ENCODE measurements at regions not wholly inside any gene's neighbourhood (a gene's known extent, or its start where the extent isn't known, plus 50 kb on each side); places are given as distances from the start of the nearest gene placed in this dataset.
"Not testable (repeated sequence)": the region's sequence is repeated elsewhere in the genome, so short reads cannot be mapped to it uniquely, and the experiment has no call there.

DNA sequence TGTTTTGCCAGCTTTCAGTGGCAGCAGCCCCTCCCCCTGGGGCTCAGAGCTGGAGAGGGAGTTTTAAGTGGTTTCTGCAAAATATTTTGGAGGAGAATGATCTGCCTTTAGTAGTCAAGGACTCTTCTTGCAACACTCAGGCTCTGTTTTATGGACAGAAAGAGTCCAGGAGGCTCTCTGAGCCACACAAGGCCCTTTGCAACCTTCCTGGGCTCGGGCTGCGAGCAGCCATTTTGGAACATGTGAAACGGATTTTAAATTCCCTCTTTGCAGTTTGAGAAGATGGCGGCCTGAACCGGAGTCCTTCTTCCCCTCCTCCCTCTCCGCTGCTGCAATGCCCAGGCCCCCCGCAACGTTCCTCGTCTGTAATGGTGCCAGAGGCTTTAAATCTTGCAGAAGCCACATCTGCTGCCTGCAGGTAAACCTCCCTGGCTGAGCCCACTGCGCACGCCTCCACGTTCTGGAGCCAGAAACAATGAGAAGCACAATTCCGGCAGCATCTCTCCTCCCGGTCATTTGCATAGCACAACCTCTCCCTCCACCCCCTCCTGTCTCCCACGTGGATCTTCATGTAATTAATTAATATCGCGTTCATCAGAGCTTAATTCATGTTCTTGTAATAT lies 386.1 kb downstream of the SEC14L1 start:
- DNase-seq (ENCODE audit: low spot score) = peak; percentile 34
- intact Hi-C loops (cut with DNase I) = no loop called here

DNA sequence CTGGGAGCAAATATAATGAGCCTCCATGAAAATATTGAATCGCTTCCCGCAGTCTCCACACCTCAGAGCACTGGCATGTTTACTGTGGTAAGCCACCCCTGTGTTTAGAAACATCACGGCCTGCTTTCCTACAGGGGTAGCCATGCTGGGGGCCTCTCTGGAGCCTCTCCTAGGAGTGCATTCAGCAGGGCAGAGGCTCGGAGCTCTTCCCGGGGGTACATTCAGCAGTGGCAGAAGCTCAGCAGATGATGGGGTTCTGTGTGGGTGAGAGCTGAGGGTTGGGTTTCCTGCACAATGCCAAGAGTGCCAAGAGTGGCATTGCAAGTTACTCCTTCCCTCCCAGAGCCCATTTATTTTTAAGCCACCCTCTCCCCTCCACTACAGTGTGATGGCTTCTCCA lies 386.6 kb downstream of the SEC14L1 start:
- intact Hi-C loops (cut with DNase I) = no loop called here
- peak; percentile 36 for DNase-seq (ENCODE audit: low spot score)

DNA sequence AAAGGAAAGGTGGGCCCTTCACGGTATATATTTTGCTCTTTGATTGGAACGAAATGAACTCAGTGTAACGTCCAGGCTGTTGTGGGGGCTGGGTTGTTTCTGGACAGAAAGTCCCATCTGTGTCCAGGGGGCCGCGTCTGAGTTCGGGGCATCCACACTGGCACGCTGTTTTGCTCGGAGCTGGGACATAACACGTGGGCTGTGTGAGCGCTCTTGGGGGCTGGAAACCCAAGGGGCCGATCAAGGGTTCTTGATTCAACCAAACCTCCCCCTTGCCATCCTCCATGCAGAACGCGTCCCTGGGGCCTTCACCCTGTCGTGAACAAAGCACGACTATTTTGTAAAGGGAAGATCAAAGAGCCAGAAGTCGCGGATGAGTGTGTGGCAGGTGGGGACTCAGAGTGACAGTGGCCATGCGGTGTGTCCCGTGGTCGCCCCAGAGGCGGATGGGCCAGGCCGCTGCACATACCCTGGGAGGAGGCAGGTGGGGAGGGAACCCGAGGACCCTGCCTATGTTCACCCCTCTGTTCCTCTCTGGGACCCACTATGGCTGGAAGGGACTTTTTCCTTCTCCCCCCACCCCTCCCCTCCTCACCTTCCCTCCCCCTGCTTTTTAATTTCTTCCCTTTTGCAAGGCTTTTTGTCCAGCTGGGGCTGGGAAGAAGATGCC lies 387.2 kb downstream of the SEC14L1 start:
- intact Hi-C loops (cut with DNase I) = no loop called here
- peak; percentile 76 for DNase-seq (ENCODE audit: low spot score)

DNA sequence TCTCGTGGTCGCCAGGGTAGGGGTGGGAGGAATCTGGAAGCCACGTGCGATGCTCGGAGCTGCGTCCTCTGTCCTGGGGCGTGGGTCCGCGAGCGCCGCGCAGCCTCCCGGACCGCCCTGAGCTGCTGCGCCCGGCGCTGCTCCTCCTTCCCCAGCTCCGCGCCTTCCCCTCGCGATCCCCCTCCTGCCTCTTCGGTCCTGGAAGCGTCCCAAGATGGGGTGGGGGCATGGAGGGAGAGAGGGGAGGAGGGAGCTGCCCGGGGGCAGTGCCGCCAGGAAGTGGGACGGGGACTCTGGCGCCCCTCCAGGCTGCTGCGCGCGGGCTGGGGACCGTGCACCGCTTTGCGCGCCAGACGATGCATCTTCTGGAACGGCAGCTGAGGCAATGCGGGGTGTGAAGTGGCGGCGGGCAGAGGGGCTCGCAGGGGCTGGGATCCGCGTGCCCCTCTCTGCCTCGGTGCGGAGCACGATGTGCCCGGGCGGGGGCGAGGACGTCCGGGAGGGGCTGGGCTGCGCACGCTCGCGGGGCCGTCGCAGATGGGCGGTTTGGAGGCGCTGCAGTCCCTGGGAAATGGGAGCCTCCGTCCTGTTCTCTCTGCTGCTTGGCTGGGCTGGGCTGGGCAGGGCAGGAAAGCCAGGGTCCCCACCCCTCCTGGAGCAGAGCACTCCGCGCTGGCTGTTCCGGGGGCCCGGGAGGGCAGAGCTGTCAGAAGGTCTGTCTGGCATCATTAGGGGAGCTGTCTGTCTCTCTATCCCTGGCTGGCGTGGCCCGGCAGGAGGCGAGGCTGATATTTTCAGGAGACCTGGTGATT lies 388.0 kb downstream of the SEC14L1 start:
- peak; percentile 77 for DNase-seq (ENCODE audit: low spot score)
- intact Hi-C loops (cut with DNase I) = no loop called here

DNA sequence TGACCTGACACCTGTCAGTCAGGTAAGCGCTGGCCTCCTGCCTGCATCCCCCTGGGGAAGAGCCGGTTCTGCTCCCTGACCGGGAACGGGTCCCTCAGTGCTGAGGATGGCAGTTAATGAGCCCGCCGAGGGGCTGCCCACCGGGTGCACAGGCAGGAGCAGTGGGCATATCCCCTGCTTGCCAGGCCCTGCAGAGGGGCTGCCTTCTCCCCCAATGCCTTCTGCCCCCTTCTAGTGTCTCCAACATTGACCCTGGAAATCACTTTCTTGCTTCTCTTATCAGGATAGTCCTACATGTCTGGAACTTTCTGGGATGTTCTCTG lies 388.5 kb downstream of the SEC14L1 start:
- no peak for DNase-seq (ENCODE audit: low spot score)
- intact Hi-C loops (cut with DNase I) = no loop called here

DNA sequence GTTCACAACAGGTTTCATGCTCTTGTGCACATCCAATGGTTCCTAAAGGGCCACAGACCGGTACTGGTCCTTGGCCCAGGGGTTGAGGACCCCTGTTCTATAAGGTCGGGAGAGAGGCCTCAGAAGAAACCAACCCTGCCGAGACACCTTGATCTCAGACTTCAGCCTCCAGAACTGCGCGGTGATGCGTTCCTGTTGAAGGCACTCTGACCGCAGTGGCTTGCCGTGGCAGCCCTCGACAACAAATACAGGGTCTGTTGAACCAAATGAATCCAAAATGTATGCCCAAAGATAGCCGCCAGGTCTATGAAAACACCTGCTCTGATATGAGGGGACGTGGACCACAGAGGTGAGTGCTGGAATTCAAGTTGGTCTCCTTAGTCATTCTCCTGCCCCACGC lies 389.8 kb downstream of the SEC14L1 start:
- intact Hi-C loops (cut with DNase I) = no loop called here
- DNase-seq (ENCODE audit: low spot score) = peak; percentile 43

DNA sequence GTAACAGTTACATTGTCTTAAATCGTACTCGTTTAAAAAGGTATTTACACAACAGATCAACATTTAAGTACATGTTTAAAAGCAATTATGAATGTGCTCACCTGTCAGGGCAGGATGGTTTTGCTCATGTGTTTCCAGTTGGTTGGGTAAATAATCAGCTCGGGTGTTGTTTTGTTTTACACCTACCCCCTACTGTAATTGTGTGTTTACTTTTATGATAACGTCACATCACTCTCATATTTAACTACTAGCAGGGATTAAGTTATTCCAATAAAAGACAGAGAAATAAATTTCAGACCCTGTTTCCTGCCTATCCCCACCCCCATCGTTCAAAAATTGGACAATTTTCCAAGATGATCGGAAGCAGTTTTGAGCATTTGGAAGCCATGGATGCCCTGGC lies 390.2 kb downstream of the SEC14L1 start:
- intact Hi-C loops (cut with DNase I) = no loop called here
- no peak for DNase-seq (ENCODE audit: low spot score)

DNA sequence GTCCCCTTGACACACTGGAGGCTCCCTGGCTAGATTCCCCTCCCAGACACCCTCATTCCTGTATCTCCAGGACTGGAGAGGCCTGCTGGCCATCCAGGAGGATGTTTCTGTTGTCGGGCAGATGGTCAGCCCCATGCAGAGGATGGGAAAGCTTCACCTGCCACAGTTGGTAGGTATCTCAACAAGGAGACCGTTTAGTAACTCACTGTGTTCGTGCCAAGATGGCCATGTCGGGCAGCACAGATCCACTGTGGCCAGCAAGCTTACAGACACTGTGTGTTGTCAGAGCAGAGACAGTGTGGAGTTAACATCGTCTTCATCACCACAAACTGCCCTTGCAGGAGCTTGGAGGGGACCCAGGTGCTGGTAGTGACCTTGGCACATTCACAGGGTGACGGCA lies 390.9 kb downstream of the SEC14L1 start:
- no peak for DNase-seq (ENCODE audit: low spot score)
- intact Hi-C loops (cut with DNase I) = no loop called here

DNA sequence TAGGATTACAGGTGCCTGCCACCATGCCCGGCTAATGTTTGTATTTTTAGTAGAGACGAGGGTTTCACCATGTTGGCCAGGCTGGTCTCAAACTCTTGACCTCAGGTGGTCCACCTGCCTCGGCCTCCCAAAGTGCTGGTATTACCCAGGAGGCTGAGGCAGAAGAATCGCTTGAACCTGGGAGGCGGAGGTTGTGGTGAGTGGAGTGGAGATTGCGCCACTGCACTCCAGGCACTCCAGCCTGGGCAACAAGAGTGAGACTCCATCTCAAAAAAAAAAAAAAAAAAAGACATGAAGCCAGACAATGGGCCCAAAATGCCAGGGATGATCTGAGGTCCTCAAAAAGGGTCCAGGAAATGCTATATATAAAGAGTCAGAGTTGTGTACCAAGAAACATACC lies 392.9 kb downstream of the SEC14L1 start:
- peak; percentile 32 for DNase-seq (ENCODE audit: low spot score)
- intact Hi-C loops (cut with DNase I) = not testable (repeated sequence)

DNA sequence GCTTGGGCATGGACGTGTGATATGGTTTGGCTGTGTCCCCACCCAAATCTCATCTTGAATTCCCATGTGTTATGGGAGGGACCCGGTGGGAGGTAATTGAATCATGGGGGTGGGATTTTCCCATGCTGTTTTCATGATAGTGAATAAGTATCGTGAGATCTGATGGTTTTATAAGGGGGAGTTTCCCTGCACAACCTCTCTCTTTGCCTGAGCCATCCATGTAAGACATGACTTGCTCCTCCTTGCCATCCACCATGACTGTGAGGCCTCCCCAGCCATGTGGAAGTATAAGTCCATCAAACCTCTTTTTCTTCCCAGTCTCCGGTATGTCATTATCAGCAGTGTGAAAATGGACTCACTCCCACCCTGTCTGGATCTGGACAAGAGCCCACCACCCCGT lies 393.4 kb downstream of the SEC14L1 start:
- intact Hi-C loops (cut with DNase I) = no loop called here
- no peak for DNase-seq (ENCODE audit: low spot score)

DNA sequence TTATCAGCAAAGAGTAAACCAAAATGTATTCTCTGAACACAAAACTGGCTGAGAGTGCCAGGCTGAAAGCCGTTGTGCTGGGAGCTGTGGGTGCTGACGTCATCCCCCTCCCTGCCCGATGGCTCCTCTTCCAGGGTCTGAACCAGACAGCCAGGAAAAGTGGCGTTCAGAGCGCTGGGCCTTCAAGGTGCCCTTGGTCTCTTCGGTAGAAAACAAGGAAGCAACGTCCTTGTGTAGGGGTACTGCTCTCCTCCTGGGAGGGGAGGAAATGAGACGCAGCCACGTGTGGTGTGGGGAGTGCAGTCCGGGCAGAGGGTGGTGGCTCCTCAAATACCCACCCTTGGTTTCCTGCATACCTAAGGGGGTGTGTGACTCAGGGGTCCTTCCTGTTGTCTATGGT lies 394.7 kb downstream of the SEC14L1 start:
- intact Hi-C loops (cut with DNase I) = no loop called here

DNA sequence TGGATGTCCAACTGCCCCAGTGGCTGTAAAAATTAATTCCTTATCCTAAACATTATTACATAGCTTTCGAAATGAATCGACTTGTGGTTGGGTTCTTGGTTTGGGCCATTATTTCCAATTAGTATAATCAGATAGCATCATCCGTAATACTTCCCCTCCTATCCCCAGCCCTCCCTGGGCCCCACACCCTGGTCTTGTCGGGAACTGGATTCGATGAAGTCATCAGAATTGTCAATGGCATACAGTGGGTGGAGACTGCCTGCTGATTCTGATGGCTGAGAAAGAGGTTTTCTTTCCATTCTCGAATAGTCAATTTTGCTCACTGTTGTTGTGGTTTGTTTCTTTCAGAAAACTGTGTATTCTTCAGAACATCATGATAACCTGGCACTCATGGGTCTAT lies 395.1 kb downstream of the SEC14L1 start:
- intact Hi-C loops (cut with DNase I) = no loop called here
- DNase-seq (ENCODE audit: low spot score) = peak; percentile 62

More for the DNA sequence above, 394.7 kb downstream of the SEC14L1 start:
- peak; percentile 79 for DNase-seq (ENCODE audit: low spot score)

DNA sequence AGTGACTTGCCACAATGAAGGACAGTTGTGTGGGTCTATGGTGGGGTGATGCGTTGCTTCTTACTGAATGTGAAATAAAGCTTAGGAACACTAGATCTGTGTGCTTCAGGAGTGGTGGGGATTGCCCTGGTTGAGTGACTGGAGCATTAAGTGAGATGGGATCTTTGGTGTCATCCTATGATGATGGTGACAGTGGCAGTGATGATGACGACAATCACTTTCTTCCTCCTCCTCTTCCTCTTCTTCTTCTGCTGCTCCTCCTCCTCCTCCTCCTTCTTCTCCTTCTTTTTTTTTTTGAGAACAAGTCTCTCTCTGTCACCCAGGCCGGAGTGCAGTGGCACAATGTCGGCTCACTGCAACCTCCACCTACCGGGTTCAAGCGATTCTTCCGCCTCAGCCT lies 396.8 kb downstream of the SEC14L1 start:
- DNase-seq (ENCODE audit: low spot score) = peak; percentile 5
- intact Hi-C loops (cut with DNase I) = no loop called here

DNA sequence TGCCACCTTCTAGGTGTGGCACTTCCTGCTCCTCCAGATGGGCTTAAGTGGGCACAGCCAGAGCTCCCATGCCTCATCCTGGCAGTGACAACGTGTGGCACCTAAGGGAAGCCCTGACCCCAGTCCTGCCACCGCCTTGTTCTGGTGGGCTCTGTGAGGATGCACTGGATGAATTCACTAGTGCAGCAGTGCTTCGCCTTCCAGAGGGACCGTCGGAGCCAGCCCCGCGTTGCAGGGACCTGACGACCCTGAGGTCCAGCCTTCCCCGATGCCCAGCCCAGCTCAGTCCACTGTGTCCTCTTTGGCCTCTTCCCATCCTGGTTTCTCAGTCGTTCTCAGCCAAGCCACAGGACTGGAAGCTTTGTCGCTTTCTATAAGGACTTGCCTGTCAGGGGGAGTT lies 399.8 kb downstream of the SEC14L1 start:
- peak; percentile 79 for DNase-seq (ENCODE audit: low spot score)
- intact Hi-C loops (cut with DNase I) = loop anchor here (5.0 to 10.0 kb wide), 2 partner anchors 214 to 477 kb away; no protein-coding TSS in a partner anchor

DNA sequence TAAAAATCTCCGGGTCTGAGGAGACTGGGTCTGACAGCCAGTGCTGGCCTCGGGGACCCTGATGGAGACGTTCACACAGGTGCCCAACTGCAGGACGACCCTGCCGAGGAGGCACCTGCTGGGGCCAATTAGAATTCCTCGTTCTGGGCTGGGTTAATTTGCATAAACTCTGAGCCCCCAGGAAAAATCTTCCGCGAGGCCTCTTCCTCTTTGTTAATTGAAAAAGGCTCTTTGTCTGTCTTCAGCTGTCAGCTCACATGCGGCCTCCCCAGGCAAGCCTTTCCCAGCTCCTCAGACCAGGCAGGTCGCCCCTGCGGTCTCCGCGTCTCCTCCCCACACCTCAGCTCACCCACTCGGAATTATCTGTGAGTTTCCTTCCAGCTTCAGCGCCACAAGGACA lies 400.2 kb downstream of the SEC14L1 start:
- intact Hi-C loops (cut with DNase I) = loop anchor here (5.0 to 10.0 kb wide), 2 partner anchors 214 to 476 kb away; no protein-coding TSS in a partner anchor
- DNase-seq (ENCODE audit: low spot score) = peak; percentile 65

DNA sequence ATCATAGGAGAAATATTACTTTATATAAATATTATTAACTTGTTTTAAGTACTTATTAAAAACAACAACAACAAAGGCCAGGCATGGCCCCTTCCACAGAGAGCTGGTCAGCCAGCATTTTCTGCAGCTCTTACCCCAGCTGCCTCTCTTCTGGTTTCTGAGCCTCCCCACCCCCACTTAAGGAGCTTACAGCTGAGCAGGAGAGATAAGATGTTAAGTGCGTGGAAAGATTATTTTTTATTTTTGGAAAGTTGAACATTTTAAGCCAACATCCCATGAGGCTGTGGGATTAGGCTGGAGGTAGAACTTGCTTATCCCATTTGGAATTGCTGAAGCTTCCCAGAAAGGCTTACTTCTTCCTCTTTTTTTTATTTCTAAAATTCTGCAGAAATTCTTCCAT lies 401.2 kb downstream of the SEC14L1 start:
- DNase-seq (ENCODE audit: low spot score) = no peak
- intact Hi-C loops (cut with DNase I) = loop anchor here (5.0 to 10.0 kb wide), 2 partner anchors 213 to 475 kb away; no protein-coding TSS in a partner anchor

DNA sequence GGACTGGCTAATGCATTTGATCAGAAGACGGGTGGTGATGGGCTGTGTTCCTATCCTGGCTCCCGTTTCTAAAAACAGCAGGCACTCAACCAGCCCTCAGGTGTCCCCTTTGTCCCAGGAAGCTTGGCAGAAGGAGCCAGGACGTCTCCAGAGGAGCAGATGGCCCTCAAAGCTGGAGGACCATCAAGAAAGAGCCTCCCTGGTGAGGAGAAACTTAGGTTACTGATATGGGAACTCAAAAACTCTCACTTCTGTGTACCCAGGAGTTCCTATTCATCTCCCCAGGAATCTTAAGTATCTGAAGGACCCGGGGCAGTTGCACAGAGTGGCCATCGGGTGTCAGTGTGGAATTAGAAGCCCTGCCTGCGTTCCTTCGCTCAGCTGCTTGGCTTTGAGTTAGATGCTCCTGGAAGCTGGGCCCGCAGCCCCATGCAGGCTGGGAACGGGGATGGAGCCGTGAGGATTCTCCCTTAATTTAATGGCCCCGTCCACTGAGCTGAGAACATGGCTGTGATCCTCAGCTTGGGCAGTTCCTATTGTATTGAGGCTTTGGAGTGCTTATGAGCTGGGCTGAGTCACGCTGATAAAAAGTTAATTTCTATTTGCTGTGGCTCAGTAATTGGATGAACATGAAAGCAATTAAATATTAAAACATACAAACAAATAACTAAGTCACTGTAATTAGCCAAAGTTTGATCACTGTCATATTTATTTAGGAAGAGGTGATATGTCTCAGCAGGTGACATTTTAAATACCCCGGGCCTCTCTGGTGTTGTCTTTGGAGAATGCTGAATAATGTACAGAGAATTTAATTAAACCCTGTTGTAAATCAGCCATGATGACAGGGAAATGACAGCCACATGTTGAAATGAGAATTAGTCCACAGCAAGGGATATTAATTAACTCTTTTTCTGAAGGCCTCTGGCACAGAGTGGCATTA lies 402.1 kb downstream of the SEC14L1 start:
- intact Hi-C loops (cut with DNase I) = loop anchor here (5.0 to 10.0 kb wide), 2 partner anchors 212 to 474 kb away; no protein-coding TSS in a partner anchor
- peak; percentile 92 for DNase-seq (ENCODE audit: low spot score)

DNA sequence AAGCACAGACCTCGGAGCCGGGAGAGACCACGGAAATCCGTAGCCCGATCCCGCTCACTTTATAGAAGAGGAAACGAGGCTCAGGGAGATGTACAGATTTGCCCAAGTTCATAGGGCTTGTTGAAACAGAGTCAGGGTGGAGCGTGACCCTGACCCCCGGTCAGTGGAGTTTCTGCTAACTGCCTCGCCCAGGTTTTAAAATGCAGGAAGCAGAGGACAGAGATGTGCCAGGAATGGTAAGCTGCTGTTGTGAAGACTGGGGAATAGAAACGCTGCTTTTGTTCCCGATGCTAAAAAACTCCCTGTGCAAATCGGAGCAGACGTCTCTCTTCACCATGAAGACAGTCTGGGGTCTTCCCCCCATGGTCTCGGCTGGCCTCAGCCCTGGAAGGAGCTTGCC lies 403.0 kb downstream of the SEC14L1 start:
- DNase-seq (ENCODE audit: low spot score) = no peak
- intact Hi-C loops (cut with DNase I) = loop anchor here (5.0 to 10.0 kb wide), 2 partner anchors 211 to 474 kb away; no protein-coding TSS in a partner anchor
